ENCODE measurements at regions not wholly inside any gene's neighbourhood (a gene's known extent, or its start where the extent isn't known, plus 50 kb on each side); places are given as distances from the start of the nearest gene placed in this dataset.

DNA sequence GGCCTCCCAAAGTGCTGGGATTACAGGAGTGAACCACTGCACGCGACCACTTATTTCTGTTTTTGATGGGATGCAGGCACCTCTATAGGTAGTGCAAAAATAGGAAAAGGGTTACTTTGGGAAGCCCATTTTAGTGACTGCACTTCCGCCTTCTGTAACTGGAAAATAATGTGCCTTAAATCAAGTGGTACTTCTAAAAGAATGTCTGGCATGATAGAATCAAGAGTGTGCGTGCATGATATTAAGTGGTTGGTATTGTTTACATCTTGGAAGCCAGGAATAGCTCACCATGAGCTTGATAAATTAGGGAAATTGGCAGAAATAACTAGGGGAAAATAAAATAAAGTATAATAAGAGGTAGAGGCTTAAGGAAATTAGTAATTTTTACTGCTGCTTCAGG is 1067.0 kb downstream of the ADGRL2 start:
- ATAC-seq (no peak), DNase-seq (no peak)
- H3K4me1 Mint-ChIP-seq (ENCODE audit: low read depth) = no peaks in the 10 kb centered on the region
- H3K27me3 Mint-ChIP-seq (ENCODE audit: low read depth) = no peaks in the 10 kb centered on the region
- H3K4me3 Mint-ChIP-seq = no peak overlapping the region
- H3K36me3 Mint-ChIP-seq (ENCODE audit: insufficient read depth) = no peaks in the 10 kb centered on the region
- no peaks in the 10 kb centered on the region for H3K9me3 Mint-ChIP-seq

DNA sequence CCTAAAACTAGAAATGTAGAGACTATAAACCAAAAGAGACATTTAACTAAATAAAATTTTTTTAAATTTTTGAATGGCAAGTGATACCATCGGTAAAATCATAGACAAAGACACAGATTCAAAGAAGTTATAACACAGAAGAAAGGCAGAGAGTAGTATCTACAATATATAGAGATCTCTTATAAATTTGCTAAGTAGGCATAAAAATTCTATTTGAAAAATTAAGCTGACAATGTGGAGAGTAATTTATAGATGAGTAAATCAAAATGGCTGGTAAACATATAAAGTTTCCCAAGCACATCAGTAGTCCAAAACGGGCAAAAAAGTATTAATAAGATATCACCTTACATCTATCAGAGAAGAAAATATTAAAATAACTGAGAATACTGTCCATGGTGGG is 1061.0 kb downstream of the ADGRL2 start:
- Mint-ChIP-seq H3K36me3 (ENCODE audit: insufficient read depth) (no peaks in the 10 kb centered on the region), H3K4me3 (no peak overlapping the region), H3K27me3 (ENCODE audit: low read depth) (no peaks in the 10 kb centered on the region), H3K9me3 (no peaks in the 10 kb centered on the region), H3K4me1 (ENCODE audit: low read depth) (no peaks in the 10 kb centered on the region)
- DNase-seq (no peak), ATAC-seq (no peak)

DNA sequence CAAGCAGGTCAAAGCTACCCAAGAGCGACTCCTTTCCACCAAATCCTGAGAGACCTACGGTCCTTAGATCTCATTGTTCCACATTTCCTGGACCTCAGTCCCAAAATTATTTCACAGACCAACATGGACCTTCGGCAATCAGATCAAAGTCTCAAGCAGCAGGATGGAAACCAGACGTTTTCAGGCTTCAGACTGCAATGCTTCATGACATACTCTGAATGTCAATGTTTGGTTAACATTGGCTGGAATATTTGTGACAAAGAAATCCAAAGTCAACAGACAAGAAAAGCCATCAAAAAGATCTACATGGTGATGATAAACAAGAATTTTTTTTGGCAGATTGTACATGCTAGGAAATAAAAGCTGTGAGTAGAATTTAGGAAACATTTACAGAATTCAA is 1057.3 kb downstream of the ADGRL2 start:
- Mint-ChIP-seq H3K4me3 (no peak overlapping the region), H3K9me3 (no peaks in the 10 kb centered on the region), H3K4me1 (ENCODE audit: low read depth) (no peaks in the 10 kb centered on the region), H3K36me3 (ENCODE audit: insufficient read depth) (no peaks in the 10 kb centered on the region), H3K27me3 (ENCODE audit: low read depth) (no peaks in the 10 kb centered on the region)
- DNase-seq = no peak
- no peak for ATAC-seq

GRCh38 chr1:82849460-82849859 is 1048.7 kb downstream of the ADGRL2 start:
- Mint-ChIP-seq H3K36me3 (ENCODE audit: insufficient read depth) (no peaks in the 10 kb centered on the region), H3K27me3 (ENCODE audit: low read depth) (no peaks in the 10 kb centered on the region), H3K9me3 (no peaks in the 10 kb centered on the region), H3K4me3 (no peak overlapping the region), H3K4me1 (ENCODE audit: low read depth) (no peaks in the 10 kb centered on the region)
- DNase-seq = no peak
- ATAC-seq = no peak

- Mint-ChIP-seq H3K9me3 (no peaks in the 10 kb centered on the region), H3K36me3 (ENCODE audit: insufficient read depth) (no peaks in the 10 kb centered on the region), H3K27me3 (ENCODE audit: low read depth) (no peaks in the 10 kb centered on the region), H3K4me1 (ENCODE audit: low read depth) (no peaks in the 10 kb centered on the region), H3K4me3 (no peak overlapping the region)
- ATAC-seq = no peak
- DNase-seq = no peak
Measured at GRCh38 chr1:82848043-82848442, 1047.3 kb downstream of the ADGRL2 start.

DNA sequence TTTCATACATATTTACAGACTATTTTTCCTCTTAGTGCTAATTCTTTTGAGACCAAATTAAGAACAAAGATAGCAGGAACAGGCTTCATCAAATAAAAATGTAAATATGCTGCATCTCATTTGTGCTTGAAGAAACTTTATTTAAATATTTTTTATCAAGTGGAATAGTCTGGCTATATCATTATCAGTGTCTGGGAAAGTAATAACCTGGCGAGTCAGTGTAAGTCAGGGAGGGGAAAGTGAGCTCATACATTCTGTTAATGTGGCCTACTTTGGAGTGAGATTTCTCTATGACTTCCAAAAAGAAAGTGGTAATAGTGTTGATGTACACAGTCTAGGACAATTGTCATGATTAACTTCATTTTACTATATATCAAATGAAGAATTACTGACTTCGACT is 1045.1 kb downstream of the ADGRL2 start:
- no peak for ATAC-seq
- DNase-seq = no peak
- Mint-ChIP-seq H3K27me3 (ENCODE audit: low read depth) (no peaks in the 10 kb centered on the region), H3K36me3 (ENCODE audit: insufficient read depth) (no peaks in the 10 kb centered on the region), H3K4me3 (no peak overlapping the region), H3K9me3 (no peaks in the 10 kb centered on the region), H3K4me1 (ENCODE audit: low read depth) (no peaks in the 10 kb centered on the region)

GRCh38 chr1:82844911-82845827 is 1044.4 kb downstream of the ADGRL2 start:
- Mint-ChIP-seq H3K9me3 (no peaks in the 10 kb centered on the region), H3K4me1 (ENCODE audit: low read depth) (no peaks in the 10 kb centered on the region), H3K4me3 (no peak overlapping the region), H3K36me3 (ENCODE audit: insufficient read depth) (no peaks in the 10 kb centered on the region), H3K27me3 (ENCODE audit: low read depth) (no peaks in the 10 kb centered on the region)
- ATAC-seq (no peak), DNase-seq (no peak)

DNA sequence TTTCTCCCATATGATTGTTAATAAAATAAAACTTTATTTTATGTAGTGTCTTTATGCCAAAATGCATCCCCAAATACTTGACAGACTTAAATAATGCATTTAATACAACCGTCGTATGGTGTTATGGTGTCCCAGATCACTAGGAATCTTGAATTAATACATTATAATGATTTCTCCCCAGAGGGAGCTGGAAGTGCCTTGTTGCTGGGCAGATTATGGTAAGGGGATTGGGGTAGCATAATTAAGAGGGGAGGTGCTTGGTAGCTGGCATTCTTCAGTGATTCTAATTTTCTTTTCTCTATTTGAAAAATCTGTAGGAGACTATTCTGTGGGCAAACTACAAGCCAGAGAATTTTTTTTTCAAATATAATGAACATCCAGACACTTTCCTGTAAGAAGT is 1043.7 kb downstream of the ADGRL2 start:
- H3K36me3 Mint-ChIP-seq (ENCODE audit: insufficient read depth) = no peaks in the 10 kb centered on the region
- H3K4me1 Mint-ChIP-seq (ENCODE audit: low read depth) = no peaks in the 10 kb centered on the region
- ATAC-seq = no peak
- no peaks in the 10 kb centered on the region for H3K9me3 Mint-ChIP-seq
- no peaks in the 10 kb centered on the region for H3K27me3 Mint-ChIP-seq (ENCODE audit: low read depth)
- DNase-seq = no peak
- H3K4me3 Mint-ChIP-seq = no peak overlapping the region

- DNase-seq (no peak), ATAC-seq (no peak)
- Mint-ChIP-seq H3K4me3 (no peak overlapping the region), H3K36me3 (ENCODE audit: insufficient read depth) (no peaks in the 10 kb centered on the region), H3K9me3 (no peaks in the 10 kb centered on the region), H3K4me1 (ENCODE audit: low read depth) (no peaks in the 10 kb centered on the region), H3K27me3 (ENCODE audit: low read depth) (no peaks in the 10 kb centered on the region)
Measured at GRCh38 chr1:82843876-82844275, 1043.1 kb downstream of the ADGRL2 start.

DNA sequence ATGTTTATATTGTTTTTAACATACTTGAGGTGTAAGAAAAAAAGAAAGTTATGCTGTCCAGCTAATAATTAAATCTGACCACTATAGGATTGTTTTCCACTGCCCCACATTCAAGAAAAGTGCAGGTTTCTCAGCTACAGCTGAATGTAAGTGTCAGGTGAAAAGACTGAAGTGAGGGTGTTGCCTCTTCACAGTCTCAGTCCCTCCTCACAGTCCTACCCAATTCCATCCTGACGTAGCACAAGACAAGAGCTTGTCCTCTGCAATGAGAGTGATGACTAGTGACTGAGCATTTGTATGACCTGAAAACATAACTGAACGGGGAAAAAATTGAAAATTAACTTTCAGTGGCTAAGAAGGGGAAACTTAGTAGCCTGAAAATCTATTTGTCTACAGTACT is 1039.5 kb downstream of the ADGRL2 start:
- no peaks in the 10 kb centered on the region for H3K9me3 Mint-ChIP-seq
- ATAC-seq = no peak
- H3K36me3 Mint-ChIP-seq (ENCODE audit: insufficient read depth) = no peaks in the 10 kb centered on the region

GRCh38 chr1:82837766-82838465 is 1037.2 kb downstream of the ADGRL2 start:
- no peak for DNase-seq
- Mint-ChIP-seq H3K4me1 (ENCODE audit: low read depth) (no peaks in the 10 kb centered on the region), H3K36me3 (ENCODE audit: insufficient read depth) (no peaks in the 10 kb centered on the region), H3K9me3 (no peaks in the 10 kb centered on the region), H3K4me3 (no peak overlapping the region), H3K27me3 (ENCODE audit: low read depth) (no peaks in the 10 kb centered on the region)
- ATAC-seq = no peak

More for the DNA sequence above, 1039.5 kb downstream of the ADGRL2 start:
- Mint-ChIP-seq H3K4me1 (ENCODE audit: low read depth) (no peaks in the 10 kb centered on the region), H3K27me3 (ENCODE audit: low read depth) (no peaks in the 10 kb centered on the region), H3K4me3 (no peak overlapping the region)
- no peak for DNase-seq

DNA sequence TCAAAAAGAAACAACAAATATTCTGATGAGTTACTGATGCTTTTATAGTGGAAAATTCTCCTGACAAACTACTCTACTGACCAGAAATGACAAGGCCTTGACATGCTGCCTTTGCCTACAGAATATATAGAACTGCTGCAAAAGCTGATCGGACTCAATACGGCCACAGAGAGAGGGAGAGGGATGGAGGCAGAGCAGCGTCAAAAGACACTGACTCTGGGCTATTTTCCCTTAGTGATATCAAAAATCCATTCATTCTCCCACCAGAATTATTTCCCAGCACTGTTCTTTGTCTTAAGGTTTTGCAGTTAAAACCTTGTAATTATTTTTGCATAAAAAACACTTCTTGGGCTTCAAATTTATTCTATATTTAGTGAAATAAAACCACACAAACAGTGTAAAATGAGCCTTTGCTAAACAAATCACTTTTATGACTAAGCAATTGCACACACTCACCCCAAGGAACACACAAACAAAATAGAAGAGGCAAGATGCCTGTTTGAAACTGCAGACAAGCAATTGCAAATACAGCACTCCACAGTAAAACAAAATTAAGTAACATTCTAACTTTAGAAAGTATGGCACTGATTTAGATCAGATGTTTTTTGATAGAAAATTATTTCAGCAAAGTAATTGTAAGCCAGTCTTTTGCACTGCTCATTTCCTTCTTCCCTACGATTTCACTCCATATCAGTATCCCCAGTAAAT is 1036.4 kb downstream of the ADGRL2 start:
- Mint-ChIP-seq H3K9me3 (no peaks in the 10 kb centered on the region), H3K27me3 (ENCODE audit: low read depth) (no peaks in the 10 kb centered on the region), H3K4me1 (ENCODE audit: low read depth) (no peaks in the 10 kb centered on the region), H3K36me3 (ENCODE audit: insufficient read depth) (no peaks in the 10 kb centered on the region), H3K4me3 (no peak overlapping the region)
- ATAC-seq (no peak), DNase-seq (no peak)

DNA sequence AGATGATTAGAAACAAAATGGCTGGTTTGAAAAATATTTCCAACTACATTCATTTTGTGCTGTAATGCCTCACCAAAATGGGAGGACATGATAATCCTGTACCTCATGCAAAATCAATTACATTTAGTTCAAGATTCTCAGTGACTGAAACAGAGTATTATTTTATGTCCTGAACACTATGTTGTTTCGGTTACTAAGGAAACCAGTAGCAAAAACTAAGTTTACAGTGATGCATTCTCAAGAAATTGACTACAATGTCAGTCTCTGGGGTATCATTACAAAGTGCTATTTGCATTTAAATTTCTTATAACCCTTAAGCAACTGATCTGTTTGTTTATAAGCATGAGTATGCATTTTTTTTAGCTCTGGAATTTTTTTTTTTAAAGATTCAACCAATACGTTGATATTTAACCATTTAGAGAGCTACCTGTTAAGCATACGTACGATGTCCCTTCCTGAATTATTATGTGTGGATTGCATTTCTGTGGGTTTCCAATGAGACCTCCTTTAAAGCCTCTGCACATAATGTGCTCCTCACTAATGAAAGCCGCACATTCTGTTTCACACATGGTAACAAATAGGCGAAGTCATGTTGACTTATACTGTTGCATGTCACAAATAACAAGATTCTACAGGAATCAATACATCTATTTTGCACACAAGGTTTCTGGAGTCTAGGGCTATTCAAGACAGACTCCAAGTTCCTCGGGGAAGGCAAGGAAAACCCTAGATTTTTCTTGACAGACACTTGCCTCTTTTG is 1035.7 kb downstream of the ADGRL2 start:
- ATAC-seq = no peak
- no peaks in the 10 kb centered on the region for H3K9me3 Mint-ChIP-seq
- H3K4me3 Mint-ChIP-seq = no peak overlapping the region
- H3K27me3 Mint-ChIP-seq (ENCODE audit: low read depth) = no peaks in the 10 kb centered on the region
- H3K4me1 Mint-ChIP-seq (ENCODE audit: low read depth) = no peaks in the 10 kb centered on the region
- DNase-seq = no peak
- H3K36me3 Mint-ChIP-seq (ENCODE audit: insufficient read depth) = no peaks in the 10 kb centered on the region
